ENCODE measurements at regions not wholly inside any gene's neighbourhood (a gene's known extent, or its start where the extent isn't known, plus 50 kb on each side); places are given as distances from the start of the nearest gene placed in this dataset.

DNA sequence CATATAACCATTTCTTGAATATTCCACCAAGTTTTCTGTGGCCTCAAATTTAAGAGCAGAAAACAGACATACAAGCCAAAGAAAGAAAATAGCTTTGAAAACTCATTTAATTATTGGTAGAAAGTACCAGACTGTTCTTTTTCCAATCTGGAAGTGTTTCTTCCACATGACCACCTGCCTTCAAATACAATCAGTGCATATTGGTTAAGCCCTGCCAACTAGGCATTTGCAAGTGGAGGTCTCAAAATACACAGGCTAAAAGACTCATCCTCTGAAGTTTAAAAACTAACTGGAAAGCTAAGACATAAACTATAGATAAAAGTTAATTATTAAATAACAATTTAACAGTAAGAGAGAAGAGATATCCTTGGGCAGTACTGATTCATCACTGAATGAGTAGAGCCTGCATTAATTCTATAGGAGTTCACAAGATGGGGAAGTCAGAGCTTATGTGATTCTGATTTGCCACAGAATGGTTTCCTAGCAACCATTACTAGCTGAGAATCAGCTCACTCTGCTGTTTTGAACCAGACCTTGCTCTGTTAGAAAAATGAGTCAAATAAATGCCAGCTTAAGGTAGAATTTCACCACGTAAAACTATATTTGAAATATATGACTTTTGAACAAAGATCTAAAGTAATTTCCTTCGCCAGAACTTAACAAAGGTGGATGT, 433.8 kb downstream of the FUT8 start:
- no peak overlapping the region for H3K4me3 ChIP-seq
- TF ChIP-seq, protein P1, sequence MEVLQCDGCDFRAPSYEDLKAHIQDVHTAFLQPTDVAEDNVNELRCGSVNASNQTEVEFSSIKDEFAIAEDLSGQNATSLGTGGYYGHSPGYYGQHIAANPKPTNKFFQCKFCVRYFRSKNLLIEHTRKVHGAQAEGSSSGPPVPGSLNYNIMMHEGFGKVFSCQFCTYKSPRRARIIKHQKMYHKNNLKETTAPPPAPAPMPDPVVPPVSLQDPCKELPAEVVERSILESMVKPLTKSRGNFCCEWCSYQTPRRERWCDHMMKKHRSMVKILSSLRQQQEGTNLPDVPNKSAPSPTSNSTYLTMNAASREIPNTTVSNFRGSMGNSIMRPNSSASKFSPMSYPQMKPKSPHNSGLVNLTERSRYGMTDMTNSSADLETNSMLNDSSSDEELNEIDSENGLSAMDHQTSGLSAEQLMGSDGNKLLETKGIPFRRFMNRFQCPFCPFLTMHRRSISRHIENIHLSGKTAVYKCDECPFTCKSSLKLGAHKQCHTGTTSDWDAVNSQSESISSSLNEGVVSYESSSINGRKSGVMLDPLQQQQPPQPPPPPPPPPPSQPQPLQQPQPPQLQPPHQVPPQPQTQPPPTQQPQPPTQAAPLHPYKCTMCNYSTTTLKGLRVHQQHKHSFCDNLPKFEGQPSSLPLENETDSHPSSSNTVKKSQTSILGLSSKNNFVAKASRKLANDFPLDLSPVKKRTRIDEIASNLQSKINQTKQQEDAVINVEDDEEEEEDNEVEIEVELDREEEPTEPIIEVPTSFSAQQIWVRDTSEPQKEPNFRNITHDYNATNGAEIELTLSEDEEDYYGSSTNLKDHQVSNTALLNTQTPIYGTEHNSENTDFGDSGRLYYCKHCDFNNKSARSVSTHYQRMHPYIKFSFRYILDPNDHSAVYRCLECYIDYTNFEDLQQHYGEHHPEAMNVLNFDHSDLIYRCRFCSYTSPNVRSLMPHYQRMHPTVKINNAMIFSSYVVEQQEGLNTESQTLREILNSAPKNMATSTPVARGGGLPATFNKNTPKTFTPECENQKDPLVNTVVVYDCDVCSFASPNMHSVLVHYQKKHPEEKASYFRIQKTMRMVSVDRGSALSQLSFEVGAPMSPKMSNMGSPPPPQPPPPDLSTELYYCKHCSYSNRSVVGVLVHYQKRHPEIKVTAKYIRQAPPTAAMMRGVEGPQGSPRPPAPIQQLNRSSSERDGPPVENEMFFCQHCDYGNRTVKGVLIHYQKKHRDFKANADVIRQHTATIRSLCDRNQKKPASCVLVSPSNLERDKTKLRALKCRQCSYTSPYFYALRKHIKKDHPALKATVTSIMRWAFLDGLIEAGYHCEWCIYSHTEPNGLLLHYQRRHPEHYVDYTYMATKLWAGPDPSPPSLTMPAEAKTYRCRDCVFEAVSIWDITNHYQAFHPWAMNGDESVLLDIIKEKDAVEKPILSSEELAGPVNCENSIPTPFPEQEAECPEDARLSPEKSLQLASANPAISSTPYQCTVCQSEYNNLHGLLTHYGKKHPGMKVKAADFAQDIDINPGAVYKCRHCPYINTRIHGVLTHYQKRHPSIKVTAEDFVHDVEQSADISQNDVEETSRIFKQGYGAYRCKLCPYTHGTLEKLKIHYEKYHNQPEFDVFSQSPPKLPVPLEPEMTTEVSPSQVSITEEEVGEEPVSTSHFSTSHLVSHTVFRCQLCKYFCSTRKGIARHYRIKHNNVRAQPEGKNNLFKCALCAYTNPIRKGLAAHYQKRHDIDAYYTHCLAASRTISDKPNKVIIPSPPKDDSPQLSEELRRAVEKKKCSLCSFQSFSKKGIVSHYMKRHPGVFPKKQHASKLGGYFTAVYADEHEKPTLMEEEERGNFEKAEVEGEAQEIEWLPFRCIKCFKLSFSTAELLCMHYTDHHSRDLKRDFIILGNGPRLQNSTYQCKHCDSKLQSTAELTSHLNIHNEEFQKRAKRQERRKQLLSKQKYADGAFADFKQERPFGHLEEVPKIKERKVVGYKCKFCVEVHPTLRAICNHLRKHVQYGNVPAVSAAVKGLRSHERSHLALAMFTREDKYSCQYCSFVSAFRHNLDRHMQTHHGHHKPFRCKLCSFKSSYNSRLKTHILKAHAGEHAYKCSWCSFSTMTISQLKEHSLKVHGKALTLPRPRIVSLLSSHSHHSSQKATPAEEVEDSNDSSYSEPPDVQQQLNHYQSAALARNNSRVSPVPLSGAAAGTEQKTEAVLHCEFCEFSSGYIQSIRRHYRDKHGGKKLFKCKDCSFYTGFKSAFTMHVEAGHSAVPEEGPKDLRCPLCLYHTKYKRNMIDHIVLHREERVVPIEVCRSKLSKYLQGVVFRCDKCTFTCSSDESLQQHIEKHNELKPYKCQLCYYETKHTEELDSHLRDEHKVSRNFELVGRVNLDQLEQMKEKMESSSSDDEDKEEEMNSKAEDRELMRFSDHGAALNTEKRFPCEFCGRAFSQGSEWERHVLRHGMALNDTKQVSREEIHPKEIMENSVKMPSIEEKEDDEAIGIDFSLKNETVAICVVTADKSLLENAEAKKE (CRISPR knock-in tag; IDR thresholded peaks at IDR 0.05), result no peak
- TF ChIP-seq EZH2 (IDR thresholded peaks at IDR 0.05; ENCODE audit: low read depth, unreplicated experiment), result no peak
- TF ChIP-seq, protein P2, sequence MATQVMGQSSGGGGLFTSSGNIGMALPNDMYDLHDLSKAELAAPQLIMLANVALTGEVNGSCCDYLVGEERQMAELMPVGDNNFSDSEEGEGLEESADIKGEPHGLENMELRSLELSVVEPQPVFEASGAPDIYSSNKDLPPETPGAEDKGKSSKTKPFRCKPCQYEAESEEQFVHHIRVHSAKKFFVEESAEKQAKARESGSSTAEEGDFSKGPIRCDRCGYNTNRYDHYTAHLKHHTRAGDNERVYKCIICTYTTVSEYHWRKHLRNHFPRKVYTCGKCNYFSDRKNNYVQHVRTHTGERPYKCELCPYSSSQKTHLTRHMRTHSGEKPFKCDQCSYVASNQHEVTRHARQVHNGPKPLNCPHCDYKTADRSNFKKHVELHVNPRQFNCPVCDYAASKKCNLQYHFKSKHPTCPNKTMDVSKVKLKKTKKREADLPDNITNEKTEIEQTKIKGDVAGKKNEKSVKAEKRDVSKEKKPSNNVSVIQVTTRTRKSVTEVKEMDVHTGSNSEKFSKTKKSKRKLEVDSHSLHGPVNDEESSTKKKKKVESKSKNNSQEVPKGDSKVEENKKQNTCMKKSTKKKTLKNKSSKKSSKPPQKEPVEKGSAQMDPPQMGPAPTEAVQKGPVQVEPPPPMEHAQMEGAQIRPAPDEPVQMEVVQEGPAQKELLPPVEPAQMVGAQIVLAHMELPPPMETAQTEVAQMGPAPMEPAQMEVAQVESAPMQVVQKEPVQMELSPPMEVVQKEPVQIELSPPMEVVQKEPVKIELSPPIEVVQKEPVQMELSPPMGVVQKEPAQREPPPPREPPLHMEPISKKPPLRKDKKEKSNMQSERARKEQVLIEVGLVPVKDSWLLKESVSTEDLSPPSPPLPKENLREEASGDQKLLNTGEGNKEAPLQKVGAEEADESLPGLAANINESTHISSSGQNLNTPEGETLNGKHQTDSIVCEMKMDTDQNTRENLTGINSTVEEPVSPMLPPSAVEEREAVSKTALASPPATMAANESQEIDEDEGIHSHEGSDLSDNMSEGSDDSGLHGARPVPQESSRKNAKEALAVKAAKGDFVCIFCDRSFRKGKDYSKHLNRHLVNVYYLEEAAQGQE (IDR thresholded peaks at IDR 0.05; ENCODE audit: unreplicated experiment), result no peak
- TF ChIP-seq CREB1 (CRISPR knock-in tag; IDR thresholded peaks at IDR 0.05; ENCODE audit: low read depth), result no peak
- TF ChIP-seq ZNF114 (CRISPR knock-in tag; IDR thresholded peaks at IDR 0.05), result no peak
- TF ChIP-seq NANOG (IDR thresholded peaks at IDR 0.05; ENCODE audit: borderline replicate concordance), result no peak
- no peak for TF ChIP-seq POLR2AphosphoS5 (IDR thresholded peaks at IDR 0.05; ENCODE audit: low read depth)
- TF ChIP-seq JUNB (IDR thresholded peaks at IDR 0.05; ENCODE audit: unreplicated experiment), result no peak
- TF ChIP-seq EZH2phosphoT487 (IDR thresholded peaks at IDR 0.05; ENCODE audit: unreplicated experiment), result no peak
- no peak for TF ChIP-seq ZNF331 (CRISPR knock-in tag; IDR thresholded peaks at IDR 0.05; ENCODE audit: low read depth)
- Mint-ChIP-seq H3K36me3 (ENCODE audit: low read depth) (no peaks in the 10 kb centered on the region), H3K27ac (no peak overlapping the region), H3K4me3 (no peak overlapping the region), H3K27me3 (ENCODE audit: insufficient read depth, low read depth, poor library complexity) (peaks cover 3% of the 10 kb centered on the region), H3K4me1 (peaks cover 3% of the 10 kb centered on the region; the same call in 1 of the 3 replicates), H3K9me3 (no peaks in the 10 kb centered on the region)
- no peak overlapping the region for H2AFZ ChIP-seq
- no peaks in the 10 kb centered on the region for H3K4me1 ChIP-seq (ENCODE audit: insufficient read depth)
- H3K36me3 ChIP-seq (ENCODE audit: insufficient read depth), result no peaks in the 10 kb centered on the region
- DNase-seq (ENCODE audit: low spot score) (peak; percentile 22), ATAC-seq (peak; percentile 24; the same call in 1 of the 3 replicates)
- no peaks in the 10 kb centered on the region for H3K27me3 ChIP-seq (ENCODE audit: insufficient read depth)
- no peaks in the 10 kb centered on the region for H3F3A ChIP-seq (replicated peaks; ENCODE audit: low read depth)
- H4K20me1 ChIP-seq (replicated peaks; ENCODE audit: insufficient read depth), result no peaks in the 10 kb centered on the region
- 0 out of 2 replicates have a peak, but pooled peaks cover under 1% of the 10 kb centered on the region for H3K9me2 ChIP-seq (ENCODE audit: insufficient read depth)
- H3K27ac ChIP-seq (ENCODE audit: low read depth), result no peak overlapping the region
- H3K79me2 ChIP-seq (replicated peaks; ENCODE audit: insufficient read depth), result no peaks in the 10 kb centered on the region
- H3K4me2 ChIP-seq, result no peak overlapping the region
